H9 (cell line): ENCODE measurements at regions not wholly inside any gene's neighbourhood (a gene's known extent, or its start where the extent isn't known, plus 50 kb on each side); places are given as distances from the start of the nearest gene placed in this dataset.

Source experiments
- DNase-seq: peaks from one replicate; pipeline ENCODE4 v3.0.0-alpha.2; 2017
- H2AFZ ChIP-seq: one replicate; pipeline ENCODE4 v1.6.1; 2013; ENCODE audit warnings: mild to moderate bottlenecking, low read length, control low read depth, moderate library complexity
- H2AK5ac ChIP-seq: 2 replicates; pipeline ENCODE4 v1.6.1; 2013; ENCODE audit warnings: low read length, control low read depth, mixed read lengths; ENCODE audit not compliant: insufficient read length
- H2BK120ac ChIP-seq: one replicate; pipeline ENCODE4 v1.6.1; 2013; ENCODE audit warnings: low read depth, mild to moderate bottlenecking, low read length, control low read depth, inconsistent platforms; ENCODE audit not compliant: poor library complexity, severe bottlenecking
- H2BK12ac ChIP-seq: 2 replicates; pipeline ENCODE4 v1.6.1; 2013; ENCODE audit warnings: low read length, control low read depth, mixed read lengths, low read depth; ENCODE audit not compliant: insufficient read length
- H2BK15ac ChIP-seq: 2 replicates; pipeline ENCODE4 v1.6.1; 2013; ENCODE audit warnings: low read depth, low read length, control low read depth
- H2BK20ac ChIP-seq: one replicate; pipeline ENCODE4 v1.6.1; 2013; ENCODE audit warnings: low read depth, mild to moderate bottlenecking, low read length, control low read depth, inconsistent platforms; ENCODE audit not compliant: poor library complexity, severe bottlenecking
- H2BK5ac ChIP-seq: 2 replicates; pipeline ENCODE4 v1.6.1; 2013; ENCODE audit warnings: low read length, control low read depth, mixed read lengths; ENCODE audit not compliant: insufficient read length
- H3K14ac ChIP-seq: 2 replicates; pipeline ENCODE4 v1.6.1; 2013; ENCODE audit warnings: low read length, control low read depth; ENCODE audit not compliant: insufficient read depth
- H3K18ac ChIP-seq: 2 replicates; pipeline ENCODE4 v1.6.1; 2013; ENCODE audit warnings: low read depth, mild to moderate bottlenecking, mixed read lengths, low read length, control low read depth; ENCODE audit not compliant: insufficient read length
- H3K23ac ChIP-seq: 2 replicates; pipeline ENCODE4 v1.6.1; 2013; ENCODE audit warnings: low read length, control low read depth, mixed read lengths, low read depth; ENCODE audit not compliant: insufficient read length
- H3K23me2 ChIP-seq: 2 replicates; pipeline ENCODE4 v1.6.1; 2013; ENCODE audit warnings: low read depth, mild to moderate bottlenecking, mixed read lengths, low read length, control low read depth; ENCODE audit not compliant: insufficient read length, poor library complexity, severe bottlenecking
- H3K27ac ChIP-seq: 2 replicates; pipeline ENCODE4 v1.5.1; 2013; ENCODE audit warnings: low read length, control low read depth, mixed read lengths, low read depth; ENCODE audit not compliant: insufficient read length
- H3K27me3 ChIP-seq: 2 replicates; pipeline ENCODE4 v1.6.1; 2013; ENCODE audit warnings: low read length, control low read depth, inconsistent platforms; ENCODE audit not compliant: insufficient read depth
- H3K4ac ChIP-seq: 2 replicates; pipeline ENCODE4 v1.6.1; 2013; ENCODE audit warnings: low read depth, mild to moderate bottlenecking, control low read depth, inconsistent platforms, low read length, moderate library complexity
- H3K4me1 ChIP-seq: 2 replicates; pipeline ENCODE4 v1.6.1; 2013; ENCODE audit warnings: low read length, control low read depth, inconsistent platforms; ENCODE audit not compliant: insufficient read depth
- H3K4me2 ChIP-seq: 2 replicates; pipeline ENCODE4 v1.6.1; 2013; ENCODE audit warnings: low read length, control low read depth, mixed read lengths; ENCODE audit not compliant: insufficient read length, insufficient read depth
- H3K56ac ChIP-seq: 2 replicates; pipeline ENCODE4 v1.6.1; 2013; ENCODE audit warnings: low read depth, mild to moderate bottlenecking, mixed read lengths, low read length, control low read depth; ENCODE audit not compliant: insufficient read length
- H3K79me1 ChIP-seq: 2 replicates; pipeline ENCODE4 v1.6.1; 2013; ENCODE audit warnings: low read depth, mild to moderate bottlenecking, moderate library complexity, low read length, control low read depth, inconsistent platforms; ENCODE audit not compliant: insufficient read depth, poor library complexity, severe bottlenecking
- H3K79me2 ChIP-seq: 2 replicates; pipeline ENCODE4 v1.6.1; 2013; ENCODE audit warnings: low read length, control low read depth, inconsistent platforms; ENCODE audit not compliant: insufficient read depth
- H3K9ac ChIP-seq: 2 replicates; pipeline ENCODE4 v1.6.1; 2013; ENCODE audit warnings: low read length, control low read depth, mixed read lengths; ENCODE audit not compliant: insufficient read length; ENCODE audit errors: extremely low read depth
- H3K9me3 ChIP-seq: one replicate; pipeline ENCODE4 v1.6.1; 2013; ENCODE audit warnings: low read depth, low read length, inconsistent platforms; ENCODE audit not compliant: control insufficient read depth
- H3T11ph ChIP-seq: one replicate; pipeline ENCODE4 v1.6.1; 2013; ENCODE audit warnings: mild to moderate bottlenecking, low read length, control low read depth, inconsistent platforms
- H4K20me1 ChIP-seq: one replicate; pipeline ENCODE4 v1.6.1; 2013; ENCODE audit not compliant: control insufficient read depth, insufficient read length, insufficient read depth
- H4K5ac ChIP-seq: 2 replicates; pipeline ENCODE4 v1.6.1; 2013; ENCODE audit warnings: low read depth, mild to moderate bottlenecking, mixed read lengths, low read length, control low read depth; ENCODE audit not compliant: insufficient read length
- H4K8ac ChIP-seq: replicated peaks from 2 replicates; pipeline ENCODE4 v1.6.1; 2013; ENCODE audit warnings: low read length, control low read depth, mixed read lengths, low read depth; ENCODE audit not compliant: insufficient read length
- H4K91ac ChIP-seq: 2 replicates; pipeline ENCODE4 v1.6.1; 2013; ENCODE audit warnings: low read depth, mild to moderate bottlenecking, moderate library complexity, mixed read lengths, low read length, control low read depth; ENCODE audit not compliant: insufficient read length
- H3K27ac Mint-ChIP-seq, 3 experiments: 2 replicates in 2 of 3; 3 replicates in 1 of 3; pipeline ENCODE4 v1.8.0; 2020 to 2021; ENCODE audit warnings: mixed read lengths in 3 of 3, mild to moderate bottlenecking in 1 of 3, moderate library complexity in 1 of 3
- H3K27me3 Mint-ChIP-seq: 2 replicates; pipeline ENCODE4 v1.8.0; 2021; ENCODE audit warnings: low read depth, mild to moderate bottlenecking, moderate library complexity, mixed read lengths
- H3K36me3 Mint-ChIP-seq, 3 experiments: 2 replicates in 2 of 3; 3 replicates in 1 of 3; pipeline ENCODE4 v1.8.0; 2020 to 2021; ENCODE audit warnings: low read depth in 3 of 3, mixed read lengths in 3 of 3; ENCODE audit not compliant: insufficient read depth in 1 of 3
- H3K4me1 Mint-ChIP-seq, 2 experiments: 2 replicates each; pipeline ENCODE4 v1.8.0; 2020; ENCODE audit warnings: mixed read lengths in 2 of 2
- H3K4me3 Mint-ChIP-seq, 2 experiments: 2 replicates in 1 of 2; 3 replicates in 1 of 2; pipeline ENCODE4 v1.8.0; 2020 to 2021; ENCODE audit warnings: mild to moderate bottlenecking in 2 of 2, mixed read lengths in 2 of 2, moderate library complexity in 1 of 2
- H3K9me3 Mint-ChIP-seq, 2 experiments: 2 replicates in 1 of 2; 3 replicates in 1 of 2; pipeline ENCODE4 v1.8.0; 2020; ENCODE audit warnings: mild to moderate bottlenecking in 2 of 2, mixed read lengths in 2 of 2, moderate library complexity in 1 of 2
- WGBS: extraction: QIAGEN DNeasy Blood & Tissue Kit; methylation state at CpG from one replicate; pipeline ENCODE4 v1.1.7; 2013; ENCODE audit warnings: missing lambda C conversion rate, low lambda C conversion rate, mixed read lengths; ENCODE audit not compliant: insufficient read length; ENCODE audit errors: extremely low coverage; 5-methylcytosine and 5-hydroxymethylcytosine counted together
- TF ChIP-seq, protein P1 (sequence below): fragments of 200-600 bp; sonication (generic); conservative IDR thresholded peaks from 3 replicates; pipeline ENCODE4 v1.8.0; 2021; ENCODE audit warnings: antibody characterized with exemption, mild to moderate bottlenecking

DNA sequence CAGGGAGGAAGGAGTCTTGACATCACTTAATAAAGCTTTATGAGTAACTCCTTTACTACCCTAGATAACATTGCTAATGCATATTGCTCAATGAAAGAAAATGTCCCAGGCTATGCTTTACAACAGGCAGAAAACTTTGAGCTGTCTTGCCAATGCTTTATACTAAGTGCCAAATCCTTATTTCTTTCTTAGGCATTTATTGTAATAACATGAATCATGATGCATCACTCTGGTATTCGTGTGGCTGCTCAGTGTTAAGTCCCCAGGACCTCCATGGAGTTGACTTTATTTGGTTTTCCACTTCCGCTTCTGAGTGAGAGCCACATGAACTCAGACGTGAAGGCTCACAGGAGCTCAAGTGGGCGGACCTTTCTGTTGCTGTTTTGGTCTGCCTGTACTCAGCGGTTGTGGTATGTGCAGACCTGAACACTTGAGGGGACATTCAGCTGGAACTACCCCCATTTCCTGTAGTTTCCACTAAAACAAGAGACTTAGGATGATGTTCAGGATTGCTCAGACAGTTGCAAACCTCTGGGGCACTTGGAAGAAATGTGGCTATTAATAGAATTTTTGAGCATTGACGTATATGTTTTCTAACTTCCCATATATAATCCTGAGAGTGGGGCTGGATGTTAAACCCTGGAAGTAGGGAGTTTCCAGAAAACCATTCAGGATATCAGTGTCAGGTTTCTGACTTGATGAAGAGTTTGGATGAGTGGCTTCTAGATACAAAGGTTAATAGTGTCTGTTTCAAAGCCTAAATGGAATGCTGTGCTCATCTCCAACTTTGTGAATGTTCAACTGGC is 258.6 kb downstream of the MSRB3 start:
- peaks cover 26 to 29% of the 10 kb centered on the region in 2 experiments for H3K9me3 Mint-ChIP-seq
- H3K4me2 ChIP-seq = no peak overlapping the region

More for the DNA sequence above, 258.6 kb downstream of the MSRB3 start:
- Mint-ChIP-seq H3K27me3 (no peaks in the 10 kb centered on the region; the same call in 1 of the 2 replicates), H3K4me1 (peaks cover 11 to 24% of the 10 kb centered on the region in 2 experiments), H3K36me3 (peaks cover 6 to 22% (median 14%) of the 10 kb centered on the region in 3 experiments; a peak in 6 of 7 replicates), H3K27ac (no peak overlapping the region), H3K4me3 (no peak overlapping the region)
- Histone ChIP-seq H3K27ac (no peak overlapping the region), H3K23ac (no peak overlapping the region), H2AFZ (no peak overlapping the region), H2BK120ac (no peak overlapping the region), H2BK15ac (no peak overlapping the region), H2BK12ac (no peak overlapping the region), H4K91ac (no peak overlapping the region), H3K79me2 (no peaks in the 10 kb centered on the region), H2AK5ac (no peak overlapping the region), H4K20me1 (no peaks in the 10 kb centered on the region), H3K9me3 (peaks cover 7% of the 10 kb centered on the region), H3K56ac (no peak overlapping the region), H3K14ac (no peak overlapping the region), H3K4ac (no peak overlapping the region), H4K5ac (no peak overlapping the region), H2BK20ac (no peak overlapping the region), H2BK5ac (no peak overlapping the region), H3K27me3 (no peaks in the 10 kb centered on the region), H4K8ac (no peak overlapping the region), H3K4me1 (peaks cover 2% of the 10 kb centered on the region; the same call in 1 of the 2 replicates), H3K9ac (no peak overlapping the region), H3T11ph (no peak overlapping the region), H3K23me2 (no peaks in the 10 kb centered on the region), H3K79me1 (no peaks in the 10 kb centered on the region), H3K18ac (no peak overlapping the region)
- TF ChIP-seq, protein P1, sequence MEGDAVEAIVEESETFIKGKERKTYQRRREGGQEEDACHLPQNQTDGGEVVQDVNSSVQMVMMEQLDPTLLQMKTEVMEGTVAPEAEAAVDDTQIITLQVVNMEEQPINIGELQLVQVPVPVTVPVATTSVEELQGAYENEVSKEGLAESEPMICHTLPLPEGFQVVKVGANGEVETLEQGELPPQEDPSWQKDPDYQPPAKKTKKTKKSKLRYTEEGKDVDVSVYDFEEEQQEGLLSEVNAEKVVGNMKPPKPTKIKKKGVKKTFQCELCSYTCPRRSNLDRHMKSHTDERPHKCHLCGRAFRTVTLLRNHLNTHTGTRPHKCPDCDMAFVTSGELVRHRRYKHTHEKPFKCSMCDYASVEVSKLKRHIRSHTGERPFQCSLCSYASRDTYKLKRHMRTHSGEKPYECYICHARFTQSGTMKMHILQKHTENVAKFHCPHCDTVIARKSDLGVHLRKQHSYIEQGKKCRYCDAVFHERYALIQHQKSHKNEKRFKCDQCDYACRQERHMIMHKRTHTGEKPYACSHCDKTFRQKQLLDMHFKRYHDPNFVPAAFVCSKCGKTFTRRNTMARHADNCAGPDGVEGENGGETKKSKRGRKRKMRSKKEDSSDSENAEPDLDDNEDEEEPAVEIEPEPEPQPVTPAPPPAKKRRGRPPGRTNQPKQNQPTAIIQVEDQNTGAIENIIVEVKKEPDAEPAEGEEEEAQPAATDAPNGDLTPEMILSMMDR = no peak
- DNase-seq = no peak
- WGBS = no CpG with 5 or more reads among the region's 6 CpGs
